ENCODE measurements at regions not wholly inside any gene's neighbourhood (a gene's known extent, or its start where the extent isn't known, plus 50 kb on each side); places are given as distances from the start of the nearest gene placed in this dataset.

GRCh38 chr3:191074511-191074910 is 124.5 kb upstream of the OSTN start:
- no peaks in the 10 kb centered on the region for H3K27me3 ChIP-seq (ENCODE audit: control insufficient read depth, insufficient read depth, low read length, poor library complexity, severe bottlenecking)
- WGBS, 2 experiments (ENCODE audit: insufficient coverage in 1 of 2, insufficient read length in 1 of 2) = 78 to 90% methylated on average over 3 to 5 of the region's 5 CpGs

GRCh38 chr3:191070762-191071403 is 128.2 kb upstream of the OSTN start:
- Mint-ChIP-seq H3K4me3 (no peak overlapping the region), H3K27ac (no peak overlapping the region), H3K36me3 (ENCODE audit: low read depth) (no peaks in the 10 kb centered on the region), H3K4me1 (no peaks in the 10 kb centered on the region), H3K27me3 (ENCODE audit: insufficient read depth) (no peaks in the 10 kb centered on the region), H3K9me3 (no peaks in the 10 kb centered on the region)
- DNase-seq = no peak
- H3K27me3 ChIP-seq (ENCODE audit: control insufficient read depth, insufficient read depth, low read length, poor library complexity, severe bottlenecking) = no peaks in the 10 kb centered on the region
- H3K9ac ChIP-seq (ENCODE audit: extremely low read depth, low read length, poor library complexity, severe bottlenecking) = no peak overlapping the region
- no peak overlapping the region for H3K27ac ChIP-seq (ENCODE audit: low read depth, low read length)
- 91 to 94% methylated on average over 3 to 4 of the region's 4 CpGs for WGBS, 2 experiments (ENCODE audit: insufficient coverage in 1 of 2, insufficient read length in 1 of 2)
- TF ChIP-seq CTCF (conservative IDR thresholded peaks at IDR 0.05) = no peak
- H3K4me3 ChIP-seq (ENCODE audit: low read length) = no peak overlapping the region
- H3K9me3 ChIP-seq (ENCODE audit: control insufficient read depth, low read length) = no peaks in the 10 kb centered on the region
- H3K4me1 ChIP-seq (ENCODE audit: control insufficient read depth, insufficient read depth, low read length) = no peaks in the 10 kb centered on the region
- no peaks in the 10 kb centered on the region for H3K36me3 ChIP-seq (ENCODE audit: control insufficient read depth, insufficient read depth, low read length)

More at GRCh38 chr3:191074511-191074910, 124.5 kb upstream of the OSTN start:
- no peaks in the 10 kb centered on the region for H3K27me3 Mint-ChIP-seq (ENCODE audit: insufficient read depth)
- H3K9me3 ChIP-seq (ENCODE audit: control insufficient read depth, low read length) = no peaks in the 10 kb centered on the region
- no peak overlapping the region for H3K27ac Mint-ChIP-seq
- H3K4me1 ChIP-seq (ENCODE audit: control insufficient read depth, insufficient read depth, low read length) = no peaks in the 10 kb centered on the region
- no peak overlapping the region for H3K4me3 Mint-ChIP-seq
- no peak overlapping the region for H3K4me3 ChIP-seq (ENCODE audit: low read length)
- no peaks in the 10 kb centered on the region for H3K4me1 Mint-ChIP-seq
- H3K36me3 Mint-ChIP-seq (ENCODE audit: low read depth) = no peaks in the 10 kb centered on the region
- no peak for DNase-seq
- no peak overlapping the region for H3K9ac ChIP-seq (ENCODE audit: extremely low read depth, low read length, poor library complexity, severe bottlenecking)
- H3K36me3 ChIP-seq (ENCODE audit: control insufficient read depth, insufficient read depth, low read length) = no peaks in the 10 kb centered on the region
- no peak for TF ChIP-seq CTCF (conservative IDR thresholded peaks at IDR 0.05)
- H3K27ac ChIP-seq (ENCODE audit: low read depth, low read length) = no peak overlapping the region
- H3K9me3 Mint-ChIP-seq = peaks cover 7% of the 10 kb centered on the region

GRCh38 chr3:191070201-191070600 is 128.8 kb upstream of the OSTN start:
- H3K36me3 Mint-ChIP-seq (ENCODE audit: low read depth) = no peaks in the 10 kb centered on the region
- Histone ChIP-seq H3K4me3 (ENCODE audit: low read length) (no peak overlapping the region), H3K9me3 (ENCODE audit: control insufficient read depth, low read length) (no peaks in the 10 kb centered on the region), H3K27ac (ENCODE audit: low read depth, low read length) (no peak overlapping the region), H3K27me3 (ENCODE audit: control insufficient read depth, insufficient read depth, low read length, poor library complexity, severe bottlenecking) (no peaks in the 10 kb centered on the region), H3K9ac (ENCODE audit: extremely low read depth, low read length, poor library complexity, severe bottlenecking) (no peak overlapping the region), H3K36me3 (ENCODE audit: control insufficient read depth, insufficient read depth, low read length) (no peaks in the 10 kb centered on the region), H3K4me1 (ENCODE audit: control insufficient read depth, insufficient read depth, low read length) (no peaks in the 10 kb centered on the region)
- DNase-seq = no peak
- no peaks in the 10 kb centered on the region for H3K9me3 Mint-ChIP-seq
- no peaks in the 10 kb centered on the region for H3K27me3 Mint-ChIP-seq (ENCODE audit: insufficient read depth)
- 79% methylated on average over 2 of the region's 2 CpGs; no CpG with 5 or more reads in 1 of the 2 experiments for WGBS, 2 experiments (ENCODE audit: insufficient coverage in 1 of 2, insufficient read length in 1 of 2)
- no peaks in the 10 kb centered on the region for H3K4me1 Mint-ChIP-seq
- TF ChIP-seq CTCF (conservative IDR thresholded peaks at IDR 0.05) = no peak
- H3K27ac Mint-ChIP-seq = no peak overlapping the region
- H3K4me3 Mint-ChIP-seq = no peak overlapping the region

All from endodermal cell (in vitro differentiated cells).